HL-60 (cell line): ENCODE measurements at regions not wholly inside any gene's neighbourhood (a gene's known extent, or its start where the extent isn't known, plus 50 kb on each side); places are given as distances from the start of the nearest gene placed in this dataset.

ENCODE experiments used
- POLR2AphosphoS5 ChIP-seq: IDR thresholded peaks from 2 replicates; pipeline ENCODE4 v1.6.1; 2012; ENCODE audit warnings: low read depth
- TF ChIP-seq, protein P1 (sequence below): IDR thresholded peaks from one replicate; pipeline ENCODE4 v1.5.1; 2011; ENCODE audit warnings: low read length, control low read depth, inconsistent platforms; ENCODE audit not compliant: insufficient read depth

DNA sequence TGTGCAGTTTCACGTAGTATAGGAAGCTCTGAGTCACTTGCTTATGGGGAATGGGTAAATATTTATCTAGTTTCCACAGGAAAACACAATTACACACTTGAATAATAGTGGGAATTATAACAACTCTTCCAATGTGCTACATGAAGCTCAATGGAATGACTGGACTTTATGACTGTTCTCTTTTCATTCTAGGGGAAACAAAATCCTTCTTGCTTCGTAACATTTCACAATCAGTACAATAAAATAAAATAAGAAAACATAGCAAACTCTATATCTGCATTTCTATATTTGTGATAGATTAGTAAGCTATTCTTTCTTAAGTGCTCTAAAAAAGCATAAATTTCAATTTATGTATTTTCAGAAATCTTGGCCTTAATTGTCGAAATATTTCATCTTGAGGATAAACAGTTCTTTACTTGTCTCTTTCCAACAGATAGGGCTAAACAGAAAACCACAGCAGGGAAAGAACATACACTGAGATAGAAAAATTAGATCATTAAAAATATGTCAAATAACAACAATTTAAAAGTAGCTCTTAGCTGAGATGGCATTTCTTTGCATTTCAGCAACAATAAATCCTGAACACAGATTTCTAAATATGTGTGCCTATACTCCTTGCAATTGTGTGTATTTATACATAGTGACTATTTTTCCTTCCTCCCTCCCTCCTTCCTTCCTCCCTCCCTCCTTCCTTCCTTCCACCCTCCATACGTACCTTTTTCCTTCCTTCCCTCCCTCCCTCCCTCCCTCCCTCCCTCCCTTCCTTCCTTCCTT is 395.5 kb upstream of the KCNMB2 start:
- TF ChIP-seq, protein P1, sequence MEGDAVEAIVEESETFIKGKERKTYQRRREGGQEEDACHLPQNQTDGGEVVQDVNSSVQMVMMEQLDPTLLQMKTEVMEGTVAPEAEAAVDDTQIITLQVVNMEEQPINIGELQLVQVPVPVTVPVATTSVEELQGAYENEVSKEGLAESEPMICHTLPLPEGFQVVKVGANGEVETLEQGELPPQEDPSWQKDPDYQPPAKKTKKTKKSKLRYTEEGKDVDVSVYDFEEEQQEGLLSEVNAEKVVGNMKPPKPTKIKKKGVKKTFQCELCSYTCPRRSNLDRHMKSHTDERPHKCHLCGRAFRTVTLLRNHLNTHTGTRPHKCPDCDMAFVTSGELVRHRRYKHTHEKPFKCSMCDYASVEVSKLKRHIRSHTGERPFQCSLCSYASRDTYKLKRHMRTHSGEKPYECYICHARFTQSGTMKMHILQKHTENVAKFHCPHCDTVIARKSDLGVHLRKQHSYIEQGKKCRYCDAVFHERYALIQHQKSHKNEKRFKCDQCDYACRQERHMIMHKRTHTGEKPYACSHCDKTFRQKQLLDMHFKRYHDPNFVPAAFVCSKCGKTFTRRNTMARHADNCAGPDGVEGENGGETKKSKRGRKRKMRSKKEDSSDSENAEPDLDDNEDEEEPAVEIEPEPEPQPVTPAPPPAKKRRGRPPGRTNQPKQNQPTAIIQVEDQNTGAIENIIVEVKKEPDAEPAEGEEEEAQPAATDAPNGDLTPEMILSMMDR, result no peak
- TF ChIP-seq POLR2AphosphoS5, result no peak
